PC-3 (cell line): ENCODE measurements at regions not wholly inside any gene's neighbourhood (a gene's known extent, or its start where the extent isn't known, plus 50 kb on each side); places are given as distances from the start of the nearest gene placed in this dataset.

Experiments used
- ATAC-seq: fragments of 200-7000 bp; cut with Tn5 transposase; 2 replicates; pipeline ENCODE4 v1.9.1; 2020; ENCODE audit warnings: mild to moderate bottlenecking, moderate library complexity
- BruUV-seq: library from RNA; stranded (reverse); fragments of 400-500 nt; replicated peaks from 2 replicates; lab custom pipeline; 2021; lab: Mats Ljungman, UMichigan
- CTCF ChIA-PET: fragments of 300-600 bp; sonication (Branson Sonifier 250); formaldehyde crosslinking; loops from one replicate; lab custom pipeline; 2022; ENCODE audit warnings: antibody characterized with exemption; lab: Charles Lee
- POLR2A ChIA-PET: fragments of 300-600 bp; sonication (Branson Sonifier 250); formaldehyde crosslinking; loops from one replicate; lab custom pipeline; 2022; ENCODE audit warnings: antibody characterized with exemption; ENCODE audit not compliant: unreplicated experiment; lab: Charles Lee
- DNase-seq: peaks from one replicate; pipeline ENCODE4 v3.0.0-alpha.2; 2015
- H2AFZ ChIP-seq: fragments of 300-600 bp; sonication (generic); 2 replicates; pipeline ENCODE4 v1.6.0; 2016; ENCODE audit warnings: antibody characterized with exemption, low read length
- H3F3A ChIP-seq: fragments of 300-600 bp; sonication (generic); one replicate; pipeline ENCODE4 v1.6.0; 2017; ENCODE audit warnings: antibody characterized with exemption, low read length, control low read depth, mild to moderate bottlenecking; ENCODE audit not compliant: unreplicated experiment
- H3K27ac ChIP-seq: fragments of 300-600 bp; sonication (generic); 2 replicates; pipeline ENCODE4 v1.5.1; 2016; ENCODE audit warnings: mild to moderate bottlenecking, low read length
- H3K27me3 ChIP-seq: fragments of 300-600 bp; sonication (generic); 2 replicates; pipeline ENCODE4 v1.6.1; 2016; ENCODE audit warnings: low read length, mixed read lengths
- H3K36me3 ChIP-seq: fragments of 300-600 bp; sonication (generic); 2 replicates; pipeline ENCODE4 v1.6.1; 2016; ENCODE audit warnings: low read depth, mixed run types, low read length, mixed read lengths
- H3K4me1 ChIP-seq: fragments of 300-600 bp; sonication (generic); 2 replicates; pipeline ENCODE4 v1.5.1; 2016; ENCODE audit warnings: low read length; ENCODE audit not compliant: insufficient read depth
- H3K4me2 ChIP-seq: fragments of 300-600 bp; sonication (generic); 2 replicates; pipeline ENCODE4 v1.6.0; 2016; ENCODE audit warnings: low read length
- H3K4me3 ChIP-seq: fragments of 300-600 bp; sonication (generic); 2 replicates; pipeline ENCODE4 v1.5.1; 2016; ENCODE audit warnings: mild to moderate bottlenecking, low read length, mixed read lengths
- H3K79me2 ChIP-seq: fragments of 300-600 bp; sonication (generic); 2 replicates; pipeline ENCODE4 v1.6.1; 2017; ENCODE audit warnings: low read length, mixed read lengths
- H3K9ac ChIP-seq: fragments of 300-600 bp; sonication (generic); 2 replicates; pipeline ENCODE4 v1.6.0; 2016; ENCODE audit warnings: mild to moderate bottlenecking, low read length
- H3K9me2 ChIP-seq: fragments of 300-600 bp; sonication (generic); replicated peaks from 2 replicates; pipeline ENCODE4 v1.6.1; 2016; ENCODE audit warnings: mixed run types, low read length, mixed read lengths
- H3K9me3 ChIP-seq: fragments of 300-600 bp; sonication (generic); 2 replicates; pipeline ENCODE4 v1.6.1; 2016; ENCODE audit warnings: low read length, mixed read lengths
- H4K20me1 ChIP-seq: fragments of 300-600 bp; sonication (generic); 2 replicates; pipeline ENCODE4 v1.6.1; 2016; ENCODE audit warnings: low read length, mixed read lengths
- CTCF ChIP-seq: fragments of 300-600 bp; sonication (generic); conservative IDR thresholded peaks from 2 replicates; pipeline ENCODE4 v1.5.1; 2017; ENCODE audit warnings: antibody characterized with exemption, low read depth, mild to moderate bottlenecking, low read length
- EZH2 ChIP-seq: fragments of 300-600 bp; sonication (generic); IDR thresholded peaks from one replicate; pipeline ENCODE4 v1.6.1; 2017; ENCODE audit warnings: antibody characterized with exemption, mild to moderate bottlenecking, low read length; ENCODE audit not compliant: unreplicated experiment
- EZH2phosphoT487 ChIP-seq: fragments of 300-600 bp; sonication (generic); IDR thresholded peaks from 2 replicates; pipeline ENCODE4 v1.6.1; 2018; ENCODE audit warnings: mild to moderate bottlenecking, antibody characterized with exemption, low read length, borderline replicate concordance
- intact Hi-C: fragments of 100-400 bp; cut with micrococcal nuclease; formaldehyde crosslinking; loops from 2 replicates; pipeline ENCODE4 v1.9.0; 2023

- intact Hi-C loops = no loop called here
- Histone ChIP-seq H4K20me1 (no peaks in the 10 kb centered on the region), H2AFZ (no peak overlapping the region), H3K36me3 (no peaks in the 10 kb centered on the region), H3K79me2 (no peaks in the 10 kb centered on the region), H3K4me3 (no peak overlapping the region), H3K9me3 (peaks cover 6% of the 10 kb centered on the region; the same call in 1 of the 2 replicates), H3F3A (no peaks in the 10 kb centered on the region), H3K27me3 (no peaks in the 10 kb centered on the region), H3K4me1 (no peaks in the 10 kb centered on the region), H3K4me2 (no peak overlapping the region), H3K9ac (no peak overlapping the region), H3K9me2 (no peaks in the 10 kb centered on the region), H3K27ac (no peak overlapping the region)
- POLR2A ChIA-PET = no interaction called here
- no TSS peak for BruUV-seq
- CTCF ChIA-PET = no interaction called here
- no peak for ATAC-seq
- no peak for DNase-seq
- TF ChIP-seq CTCF (no peak), EZH2phosphoT487 (no peak), EZH2 (no peak)
These were observed 948.8 kb upstream of the POT1 start for GRCh38 chr7:125878235-125878956.

GRCh38 chr7:125877246-125877645, 947.6 kb upstream of the POT1 start:
- H3K4me1 ChIP-seq = no peaks in the 10 kb centered on the region

More at GRCh38 chr7:125877246-125877645, 947.6 kb upstream of the POT1 start:
- intact Hi-C loops = no loop called here
- H3K4me2 ChIP-seq = no peak overlapping the region
- ChIA-PET CTCF (no interaction called here), POLR2A (no interaction called here)
- no peak for TF ChIP-seq EZH2phosphoT487
- TF ChIP-seq EZH2 = no peak
- no peak for TF ChIP-seq CTCF
- H3K79me2 ChIP-seq = no peaks in the 10 kb centered on the region
- no peaks in the 10 kb centered on the region for H4K20me1 ChIP-seq
- no peaks in the 10 kb centered on the region for H3K36me3 ChIP-seq
- H3F3A ChIP-seq = no peaks in the 10 kb centered on the region
- DNase-seq (no peak), ATAC-seq (no peak)
- H3K9me3 ChIP-seq = peaks cover 6% of the 10 kb centered on the region; the same call in 1 of the 2 replicates
- H3K4me3 ChIP-seq = no peak overlapping the region
- H3K9me2 ChIP-seq = no peaks in the 10 kb centered on the region
- no peaks in the 10 kb centered on the region for H3K27me3 ChIP-seq
- no peak overlapping the region for H3K27ac ChIP-seq
- no peak overlapping the region for H2AFZ ChIP-seq
- no TSS peak for BruUV-seq
- no peak overlapping the region for H3K9ac ChIP-seq
